ENCODE measurements at regions not wholly inside any gene's neighbourhood (a gene's known extent, or its start where the extent isn't known, plus 50 kb on each side); places are given as distances from the start of the nearest gene placed in this dataset.
"Not testable (repeated sequence)": the region's sequence is repeated elsewhere in the genome, so short reads cannot be mapped to it uniquely, and the experiment has no call there.

DNA sequence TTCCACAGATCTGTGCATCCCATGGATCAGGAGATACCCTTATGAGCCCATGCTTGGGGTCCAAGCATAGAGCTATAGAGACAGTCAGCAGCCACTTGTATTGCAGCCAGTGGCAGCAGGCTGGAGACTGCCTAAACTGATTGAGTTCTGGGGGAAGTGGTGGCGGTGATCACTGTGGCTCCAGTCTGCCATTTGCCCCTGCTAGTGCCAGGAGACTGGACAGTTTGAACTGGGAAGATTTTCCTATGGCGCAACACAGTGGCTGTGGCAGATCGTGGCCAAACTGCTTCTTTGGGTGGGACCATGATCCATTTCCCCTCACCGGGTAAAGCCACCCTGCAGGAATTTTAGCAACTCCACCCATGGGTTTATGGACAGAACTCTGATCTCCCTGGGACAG is 679.7 kb upstream of the SEMA3D start:
- DNase-seq = no peak

DNA sequence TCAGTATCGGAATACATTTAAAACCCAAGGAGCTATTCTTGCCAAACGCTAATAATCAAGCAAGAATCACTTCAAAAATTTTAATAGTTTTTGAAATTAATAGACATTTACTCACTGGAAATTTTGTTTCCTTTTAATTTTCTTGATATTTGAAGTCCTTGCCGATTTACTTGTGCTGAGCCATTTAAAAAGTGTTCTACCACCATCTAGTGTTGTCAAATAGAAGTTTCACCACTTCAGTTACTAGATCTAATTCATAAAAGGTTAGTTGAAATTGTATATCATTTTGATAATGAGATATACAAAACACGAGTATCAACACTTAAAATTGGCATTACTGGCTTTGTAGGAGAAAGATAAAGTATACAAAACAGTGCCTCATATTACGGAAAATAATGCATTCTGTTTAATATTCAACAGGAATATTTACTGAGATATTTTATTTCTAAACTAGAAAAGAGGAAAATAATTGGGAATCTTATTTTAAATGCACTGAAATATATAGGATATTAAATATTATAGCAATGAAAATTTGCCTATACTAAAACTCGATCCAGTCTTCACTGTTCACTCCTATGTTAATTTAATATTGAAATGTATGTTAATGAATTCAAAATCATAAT is 664.8 kb upstream of the SEMA3D start:
- no peak for DNase-seq

GRCh38 chr7:85850381-85850780 is 663.5 kb upstream of the SEMA3D start:
- no peak for DNase-seq

GRCh38 chr7:85840554-85840953 is 653.7 kb upstream of the SEMA3D start:
- no peak for DNase-seq

DNA sequence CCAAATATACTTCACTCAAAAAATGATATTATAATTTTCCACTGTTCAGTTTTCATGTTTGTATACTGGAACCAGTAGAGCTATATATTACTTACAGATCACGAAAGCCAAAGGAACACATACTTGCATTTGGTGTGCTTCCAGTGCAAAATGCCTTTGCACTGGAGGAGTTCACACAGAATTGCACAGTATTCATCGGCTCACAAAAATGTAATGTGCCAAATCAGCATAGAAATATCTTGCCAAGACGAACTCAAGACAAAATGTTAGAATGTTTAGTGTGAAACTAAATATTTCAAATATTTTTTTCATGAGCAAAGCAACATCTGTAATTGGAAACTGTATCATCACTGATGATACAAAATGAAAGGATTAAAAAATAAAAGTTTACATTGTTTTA is 646.2 kb upstream of the SEMA3D start:
- DNase-seq = no peak

DNA sequence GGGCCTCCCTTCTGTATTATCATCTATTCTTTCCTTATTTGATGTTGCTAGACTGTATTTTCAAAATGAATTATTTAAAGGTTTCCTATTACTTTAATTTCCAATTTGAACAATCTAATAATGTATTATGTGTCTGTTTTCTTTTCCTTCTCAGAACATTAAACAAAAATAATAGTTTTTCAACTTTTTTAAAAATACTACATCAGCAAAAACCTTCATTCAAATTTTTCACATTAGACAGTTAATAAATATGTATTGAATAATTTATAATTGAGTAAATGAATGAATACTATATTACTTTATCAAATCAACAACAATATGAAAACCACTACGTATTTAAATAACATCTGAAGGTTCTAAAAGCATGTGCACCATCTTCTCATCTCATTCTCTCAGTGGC is 644.1 kb upstream of the SEMA3D start:
- DNase-seq = no peak

DNA sequence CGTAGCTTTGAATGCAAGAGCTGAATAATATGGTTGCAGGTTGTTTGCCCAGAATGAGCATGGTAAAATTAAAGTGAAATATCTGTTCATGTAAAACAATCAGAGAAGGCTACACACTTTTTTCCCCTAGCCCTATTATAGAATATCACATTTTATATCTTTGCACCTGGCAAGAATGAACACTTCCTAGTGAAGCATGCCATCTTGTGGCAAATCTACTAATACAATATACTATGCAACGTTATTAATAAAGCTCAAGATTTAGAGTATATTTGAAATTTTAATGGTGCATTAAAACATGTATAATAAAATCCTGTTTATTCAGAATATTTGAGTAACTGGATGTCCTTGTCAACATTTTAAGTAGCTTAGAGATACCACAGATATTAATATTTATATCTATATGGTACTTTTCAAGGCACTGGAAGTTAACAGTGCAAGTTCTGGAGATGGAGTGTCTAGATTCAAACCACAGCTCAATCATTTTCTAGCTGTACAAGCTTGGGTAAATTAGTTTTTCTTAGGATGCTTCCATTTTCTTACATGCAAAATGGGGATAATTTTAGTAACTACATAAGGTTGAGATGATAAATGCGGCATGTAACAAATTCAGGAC is 643.1 kb upstream of the SEMA3D start:
- no peak for DNase-seq

DNA sequence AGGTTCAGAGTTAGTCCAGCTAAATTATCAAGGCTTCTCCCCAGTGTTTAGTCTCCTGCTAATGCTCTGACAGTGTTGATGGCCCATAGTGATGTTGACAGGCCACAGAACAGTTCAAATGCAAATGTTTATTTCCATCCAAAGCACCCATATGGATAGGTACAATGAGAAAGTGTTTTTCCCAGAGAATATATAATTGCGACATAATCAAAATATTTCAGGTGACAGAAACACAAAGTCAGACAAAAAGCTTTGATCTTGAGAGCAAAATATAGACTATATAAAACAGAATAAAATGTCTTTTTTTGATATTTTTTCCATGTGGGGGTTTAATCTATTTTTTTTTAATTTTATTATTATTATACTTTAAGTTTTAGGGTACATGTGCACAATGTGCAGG is 642.3 kb upstream of the SEMA3D start:
- no peak for DNase-seq

- DNase-seq = no peak
Observed at GRCh38 chr7:85828614-85829013, 641.8 kb upstream of the SEMA3D start.

- no peak for DNase-seq
Observed at GRCh38 chr7:85823396-85824080, 636.7 kb upstream of the SEMA3D start.

GRCh38 chr7:85821926-85822325 is 635.1 kb upstream of the SEMA3D start:
- DNase-seq = no peak

DNA sequence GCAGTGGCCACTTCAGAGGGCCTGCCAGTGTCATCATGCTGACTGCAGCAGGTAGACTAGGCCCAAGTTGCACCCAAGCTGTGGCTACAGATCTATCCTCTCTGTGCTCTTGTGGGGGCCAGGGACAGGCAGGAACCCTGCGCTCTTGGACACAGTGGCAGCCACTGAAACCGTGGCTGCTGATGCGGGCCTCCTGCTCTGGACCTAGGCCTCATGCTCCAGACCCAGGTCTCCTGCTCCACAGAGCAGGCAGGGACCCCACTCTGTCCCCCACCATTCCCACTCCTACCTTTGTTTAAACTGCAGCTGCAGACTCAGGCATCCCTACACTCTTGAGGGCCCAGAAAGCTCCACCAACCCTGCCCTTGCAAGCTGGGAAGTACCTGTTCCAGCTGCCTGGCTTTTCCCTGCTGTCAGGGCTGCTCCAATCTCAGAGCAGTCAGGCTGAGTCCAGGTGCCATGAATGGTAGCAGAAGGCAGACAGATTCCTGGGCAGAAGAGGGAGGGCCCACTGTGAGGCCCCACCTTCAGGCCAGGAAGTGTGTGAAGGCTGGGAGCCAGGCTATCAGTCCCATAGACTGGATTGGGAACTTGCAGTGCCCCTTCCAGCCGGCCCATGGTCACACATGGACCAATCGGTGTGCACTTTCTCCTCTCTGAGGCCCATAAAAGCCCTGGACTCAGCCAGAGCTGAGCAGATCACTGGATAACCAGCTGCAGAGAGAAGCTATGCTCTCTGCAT is 634.0 kb upstream of the SEMA3D start:
- no peak for DNase-seq

DNA sequence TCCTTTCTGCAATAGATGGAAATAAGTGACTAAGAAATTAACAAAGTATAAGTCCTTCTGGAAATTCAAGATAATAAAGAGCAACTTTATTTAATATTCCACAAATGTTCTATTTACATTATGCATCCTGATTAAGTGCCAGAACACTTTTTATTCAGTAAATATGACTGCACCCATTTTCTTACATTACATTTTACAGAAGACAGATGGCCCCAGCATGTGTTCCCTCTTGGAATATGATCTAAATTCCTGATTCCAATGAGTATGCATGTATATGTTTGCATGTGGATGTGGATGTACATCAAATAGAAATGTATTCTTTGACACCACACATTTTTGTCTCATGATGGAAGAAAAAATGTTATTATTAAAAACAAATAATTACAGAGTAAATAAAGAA is 628.7 kb upstream of the SEMA3D start:
- no peak for DNase-seq

DNA sequence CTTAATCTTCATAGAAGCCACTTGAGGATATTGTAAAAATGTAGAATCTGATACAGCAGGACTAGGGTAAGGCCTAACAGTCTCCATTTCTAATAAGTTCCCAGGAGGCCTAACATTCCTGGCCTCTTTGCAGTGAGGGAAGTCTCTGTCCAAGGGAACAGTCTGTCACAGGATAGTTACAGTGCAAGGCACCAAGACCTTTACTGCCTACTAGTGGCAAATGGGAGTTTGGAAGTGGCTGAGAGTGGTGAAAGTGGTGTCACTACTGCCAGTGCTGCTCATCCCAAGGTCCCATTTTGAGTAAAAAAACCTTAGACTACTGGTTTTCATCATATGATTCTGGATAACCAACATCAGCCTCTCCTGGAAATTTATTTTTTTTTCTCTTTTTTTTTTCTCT is 619.5 kb upstream of the SEMA3D start:
- no peak for DNase-seq

- no peak for DNase-seq
Observed at GRCh38 chr7:85805656-85806055, 618.8 kb upstream of the SEMA3D start.

GRCh38 chr7:85805249-85805648 is 618.4 kb upstream of the SEMA3D start:
- DNase-seq = no peak

DNA sequence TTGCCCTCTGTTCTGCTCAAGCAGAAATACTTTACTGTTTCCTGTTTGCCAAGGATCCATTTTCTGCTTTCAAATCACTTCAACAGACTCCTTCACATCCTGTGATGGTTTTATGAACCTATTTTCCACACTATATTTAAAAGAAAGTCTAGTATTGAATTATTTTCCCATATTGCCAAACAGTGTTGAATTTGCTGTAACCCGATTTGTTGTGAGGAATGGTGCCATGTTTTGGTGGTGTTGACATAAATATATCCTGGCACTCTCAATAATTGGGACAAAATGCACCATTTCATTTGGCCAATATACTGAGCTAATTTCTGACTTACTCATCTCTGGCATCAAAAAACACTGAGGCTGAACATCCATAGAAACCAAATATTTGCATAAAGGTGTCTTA is 615.4 kb upstream of the SEMA3D start:
- DNase-seq = no peak

- DNase-seq = no peak
Observed at GRCh38 chr7:85796956-85797355, 610.1 kb upstream of the SEMA3D start.

DNA sequence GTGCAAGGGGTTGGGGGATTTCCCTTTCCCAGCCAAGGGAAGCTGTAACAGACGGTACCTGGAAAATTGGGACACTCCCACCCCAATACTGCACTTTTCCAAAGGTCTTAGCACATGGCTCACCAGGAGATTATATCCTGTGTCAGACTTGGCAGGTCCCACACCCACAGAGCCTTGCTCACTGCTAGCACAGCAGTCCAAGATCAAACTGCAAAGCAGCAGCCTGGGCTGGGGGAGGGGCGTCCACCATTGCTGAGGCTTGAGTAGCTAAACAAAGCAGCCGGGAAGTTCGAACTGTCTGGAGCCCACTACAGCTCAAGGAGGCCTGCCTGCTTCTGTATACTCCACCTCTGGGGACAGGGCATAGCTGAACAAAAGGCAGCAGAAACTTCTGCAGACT is 604.2 kb upstream of the SEMA3D start:
- not testable (repeated sequence) for DNase-seq

DNA sequence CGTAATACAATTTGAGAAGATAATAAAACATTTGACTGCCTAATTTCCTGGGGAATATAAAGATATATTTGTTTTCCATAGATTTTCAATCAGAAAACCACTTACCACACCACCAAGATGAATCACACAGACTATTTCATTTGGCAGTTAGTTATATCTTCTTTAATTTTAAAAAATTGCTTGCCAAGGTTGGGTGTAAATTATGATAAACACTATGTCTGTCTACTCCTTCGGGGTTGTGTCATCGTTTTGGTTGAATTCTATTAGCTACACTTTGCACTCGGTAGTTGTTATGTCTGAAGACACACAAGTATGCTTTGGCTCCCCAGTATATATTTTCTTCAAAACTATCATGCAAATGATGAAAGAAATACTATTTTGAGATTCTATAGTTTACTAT is 594.8 kb upstream of the SEMA3D start:
- DNase-seq = no peak

- DNase-seq = no peak
Observed at GRCh38 chr7:85776691-85777345, 590.0 kb upstream of the SEMA3D start.

- no peak for DNase-seq
Observed at GRCh38 chr7:85775431-85775830, 588.6 kb upstream of the SEMA3D start.

GRCh38 chr7:85774986-85775385 is 588.1 kb upstream of the SEMA3D start:
- DNase-seq = no peak
